Upper lobe of left lung (tissue), 6 donors: ENCODE measurements at regions not wholly inside any gene's neighbourhood (a gene's known extent, or its start where the extent isn't known, plus 50 kb on each side); places are given as distances from the start of the nearest gene placed in this dataset.
"Not testable (repeated sequence)": the region's sequence is repeated elsewhere in the genome, so short reads cannot be mapped to it uniquely, and the experiment has no call there.

Experiments used
- ATAC-seq, 2 donors: fragments of 200-7000 bp; cut with Tn5 transposase; one replicate each; pipeline ENCODE4 v1.9.1; 2022; ENCODE audit warnings: mild to moderate bottlenecking in 2 of 2, moderate library complexity in 2 of 2; ENCODE audit not compliant: low FRiP score in 2 of 2
- DNase-seq, 2 donors: peaks; one replicate each; pipeline ENCODE4 v3.0.0-alpha.2; 2019 to 2020
- H3K27ac ChIP-seq, 4 donors: fragments of 200-600 bp; sonication (generic); one replicate each; pipeline ENCODE4 v1.5.1; 2016 to 2019
- H3K27me3 ChIP-seq, 4 donors: fragments of 200-600 bp; sonication (generic); one replicate each; pipeline ENCODE4 v1.5.1; 2017 to 2019
- H3K36me3 ChIP-seq, 4 donors: fragments of 200-600 bp; sonication (generic); one replicate each; pipeline ENCODE4 v1.5.1; 2016 to 2019
- H3K4me1 ChIP-seq, 4 donors: fragments of 200-600 bp; sonication (generic); one replicate each; pipeline ENCODE4 v1.5.1; 2018 to 2019
- H3K4me3 ChIP-seq, 4 donors: fragments of 200-600 bp; sonication (generic); one replicate each; pipeline ENCODE4 v1.5.1; 2017 to 2019; ENCODE audit warnings: mild to moderate bottlenecking in 2 of 4, moderate library complexity in 1 of 4
- H3K9me3 ChIP-seq, 4 donors: fragments of 200-600 bp; sonication (generic); one replicate each; pipeline ENCODE4 v1.5.1; 2018 to 2019
- EP300 ChIP-seq, 4 donors: sonication (generic); formaldehyde crosslinking; IDR thresholded peaks; one replicate each; pipeline ENCODE4 v1.5.1; 2017; ENCODE audit warnings: antibody characterized with exemption in 4 of 4, control low read depth in 2 of 4
- POLR2A ChIP-seq, 4 donors: fragments of 450-650 bp; IDR thresholded peaks; one replicate each; pipeline ENCODE4 v1.5.1; 2016 to 2017; ENCODE audit warnings: antibody characterized with exemption in 4 of 4, mild to moderate bottlenecking in 2 of 4
- POLR2AphosphoS5 ChIP-seq, 2 donors: sonication (generic); formaldehyde crosslinking; IDR thresholded peaks; one replicate each; pipeline ENCODE4 v1.5.1; 2017; ENCODE audit warnings: antibody characterized with exemption in 2 of 2
- WGBS, 2 donors: methylation state at CpG; one replicate each; pipeline ENCODE4 v1.1.5; 2017 to 2018; 5-methylcytosine and 5-hydroxymethylcytosine counted together
- TF ChIP-seq, protein P1 (sequence below), 6 experiments: fragments of 450-650 bp in 4 of 6; fragments of 200-600 bp in 2 of 6; sonication (generic) in 2 of 6; IDR thresholded peaks; one replicate each; pipeline ENCODE4 v1.5.1; 2016 to 2019; ENCODE audit warnings: antibody characterized with exemption in 6 of 6
- donor health status: DM: no; HTN: no; CAD: no; lungs with moderate emphysema.
- donor health status: DM: no; HTN: yes; CAD: no; lungs with severe emphysema.

DNA sequence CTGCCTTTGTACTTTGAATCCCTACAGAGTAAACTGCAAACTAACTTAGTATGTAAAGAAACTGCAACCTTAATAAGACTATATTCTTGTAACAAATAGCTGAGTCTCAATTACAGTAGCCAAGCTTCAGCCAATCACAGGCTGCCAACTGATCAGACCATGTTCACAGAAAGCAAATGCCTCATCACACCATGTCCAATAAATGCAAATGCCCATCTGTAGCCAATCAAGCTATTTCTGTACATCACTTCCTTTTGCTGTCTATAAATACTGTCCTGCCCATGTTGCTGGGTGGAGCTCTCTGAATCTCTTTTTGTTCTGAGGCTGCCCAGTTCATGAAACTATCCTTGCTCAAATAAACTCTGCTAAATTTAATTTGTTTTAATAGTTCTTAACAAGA is 531.7 kb upstream of the TOM1L1 start:
- Histone ChIP-seq H3K27ac (no peak overlapping the region), H3K36me3 (no peaks in the 10 kb centered on the region), H3K27me3 (no peaks in the 10 kb centered on the region), H3K9me3 (no peaks in the 10 kb centered on the region), H3K4me1 (no peaks in the 10 kb centered on the region), H3K4me3 (no peak overlapping the region)
- no peak for ATAC-seq
- no peak for DNase-seq
- no peak for TF ChIP-seq POLR2AphosphoS5 (IDR thresholded peaks at IDR 0.05)
- no peak for TF ChIP-seq POLR2A (IDR thresholded peaks at IDR 0.05)
- TF ChIP-seq, protein P1, sequence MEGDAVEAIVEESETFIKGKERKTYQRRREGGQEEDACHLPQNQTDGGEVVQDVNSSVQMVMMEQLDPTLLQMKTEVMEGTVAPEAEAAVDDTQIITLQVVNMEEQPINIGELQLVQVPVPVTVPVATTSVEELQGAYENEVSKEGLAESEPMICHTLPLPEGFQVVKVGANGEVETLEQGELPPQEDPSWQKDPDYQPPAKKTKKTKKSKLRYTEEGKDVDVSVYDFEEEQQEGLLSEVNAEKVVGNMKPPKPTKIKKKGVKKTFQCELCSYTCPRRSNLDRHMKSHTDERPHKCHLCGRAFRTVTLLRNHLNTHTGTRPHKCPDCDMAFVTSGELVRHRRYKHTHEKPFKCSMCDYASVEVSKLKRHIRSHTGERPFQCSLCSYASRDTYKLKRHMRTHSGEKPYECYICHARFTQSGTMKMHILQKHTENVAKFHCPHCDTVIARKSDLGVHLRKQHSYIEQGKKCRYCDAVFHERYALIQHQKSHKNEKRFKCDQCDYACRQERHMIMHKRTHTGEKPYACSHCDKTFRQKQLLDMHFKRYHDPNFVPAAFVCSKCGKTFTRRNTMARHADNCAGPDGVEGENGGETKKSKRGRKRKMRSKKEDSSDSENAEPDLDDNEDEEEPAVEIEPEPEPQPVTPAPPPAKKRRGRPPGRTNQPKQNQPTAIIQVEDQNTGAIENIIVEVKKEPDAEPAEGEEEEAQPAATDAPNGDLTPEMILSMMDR (IDR thresholded peaks at IDR 0.05): no peak
- TF ChIP-seq EP300 (IDR thresholded peaks at IDR 0.05): no peak

DNA sequence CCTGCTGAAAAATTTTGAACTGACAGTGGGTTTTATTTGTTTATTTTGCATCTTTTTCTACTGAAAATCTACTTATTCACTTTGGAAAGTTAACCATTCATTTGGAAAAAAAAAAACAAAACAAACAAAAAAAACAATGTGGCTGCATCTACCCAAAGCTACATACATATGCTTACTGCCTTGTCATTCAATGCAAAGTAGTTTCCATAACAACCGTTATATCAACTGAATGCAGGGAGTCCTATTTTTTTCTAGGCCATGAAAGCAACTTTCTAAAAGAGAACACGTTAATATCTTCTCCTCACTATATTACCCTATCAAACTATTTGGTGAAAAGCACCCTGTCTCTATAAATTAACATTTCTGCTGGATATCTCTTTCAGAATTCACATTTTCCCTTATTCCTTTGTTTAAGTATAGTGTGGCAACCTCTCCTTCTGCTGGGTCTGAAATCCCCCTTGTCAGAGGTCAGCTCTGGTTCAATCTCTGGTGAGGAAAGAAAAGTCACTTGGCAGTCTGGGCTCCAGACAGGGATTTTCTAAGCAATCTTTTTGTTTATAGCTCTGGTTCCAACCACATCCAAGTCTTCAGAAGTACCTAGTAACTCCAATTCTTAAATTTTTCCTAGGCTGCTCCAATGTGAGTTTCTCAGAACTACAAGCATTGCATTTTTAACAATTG is 528.4 kb upstream of the TOM1L1 start:
- no peaks in the 10 kb centered on the region for H3K4me1 ChIP-seq
- no peak overlapping the region for H3K4me3 ChIP-seq
- H3K36me3 ChIP-seq: no peaks in the 10 kb centered on the region
- no peak for ATAC-seq
- TF ChIP-seq, protein P1 (IDR thresholded peaks at IDR 0.05): no peak
- TF ChIP-seq POLR2A (IDR thresholded peaks at IDR 0.05) (no peak), POLR2AphosphoS5 (IDR thresholded peaks at IDR 0.05) (no peak), EP300 (IDR thresholded peaks at IDR 0.05) (no peak)
- H3K9me3 ChIP-seq: no peaks in the 10 kb centered on the region
- 47 to 62% methylated on average over 2 of the region's 2 CpGs for WGBS, 2 donors
- H3K27me3 ChIP-seq: no peaks in the 10 kb centered on the region
- DNase-seq: no peak
- H3K27ac ChIP-seq: no peak overlapping the region

DNA sequence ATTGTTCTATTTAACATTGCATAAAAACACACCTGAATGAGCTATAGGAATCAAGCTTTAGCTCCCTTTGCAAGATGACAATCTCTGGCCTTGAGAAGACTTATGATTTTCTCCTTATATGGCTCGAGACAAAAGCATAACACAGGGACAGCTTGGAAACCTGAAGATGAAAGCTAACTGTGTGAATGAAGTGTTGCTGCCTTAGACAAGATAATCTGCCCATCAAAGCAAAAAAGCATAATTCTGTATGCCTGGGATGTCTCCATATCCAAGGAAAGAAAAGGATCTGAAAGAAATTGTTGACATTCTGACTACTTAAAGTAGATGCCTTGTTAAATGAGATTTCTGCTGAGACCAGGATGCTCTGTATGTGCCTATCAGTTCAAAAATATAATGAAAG is 526.7 kb upstream of the TOM1L1 start:
- no peak overlapping the region for H3K27ac ChIP-seq
- no peaks in the 10 kb centered on the region for H3K27me3 ChIP-seq
- no peaks in the 10 kb centered on the region for H3K36me3 ChIP-seq
- TF ChIP-seq POLR2A (IDR thresholded peaks at IDR 0.05) (no peak), EP300 (IDR thresholded peaks at IDR 0.05) (no peak)
- H3K4me3 ChIP-seq: no peak overlapping the region
- DNase-seq (no peak), ATAC-seq (no peak)
- no peaks in the 10 kb centered on the region for H3K4me1 ChIP-seq
- WGBS, 2 donors: 27 to 30% methylated on average over 1 of the region's 1 CpG
- H3K9me3 ChIP-seq: no peaks in the 10 kb centered on the region

DNA sequence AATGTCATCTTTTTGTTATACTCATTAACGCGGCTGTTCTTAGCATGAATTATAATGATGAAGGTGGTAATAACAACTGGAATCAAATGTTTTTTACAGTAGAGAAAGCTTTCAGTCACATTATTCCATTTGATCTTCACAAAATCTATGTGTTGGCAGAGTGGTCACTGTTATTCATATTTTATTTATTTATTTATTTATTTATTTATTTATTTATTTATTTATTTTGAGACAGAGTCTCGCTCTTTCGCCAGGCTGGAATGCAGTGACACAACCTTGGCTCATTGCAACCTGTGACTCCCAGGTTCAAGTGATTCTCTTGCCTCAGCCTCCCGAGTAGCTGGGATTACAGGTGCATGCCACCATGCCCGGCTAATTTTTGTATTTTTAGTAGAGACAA is 524.2 kb upstream of the TOM1L1 start:
- not testable (repeated sequence) for DNase-seq, H3K4me3 ChIP-seq, H3K27me3 ChIP-seq, ATAC-seq, H3K27ac ChIP-seq, H3K9me3 ChIP-seq, H3K4me1 ChIP-seq, H3K36me3 ChIP-seq
- 95 to 97% methylated on average over 6 of the region's 6 CpGs for WGBS, 2 donors

DNA sequence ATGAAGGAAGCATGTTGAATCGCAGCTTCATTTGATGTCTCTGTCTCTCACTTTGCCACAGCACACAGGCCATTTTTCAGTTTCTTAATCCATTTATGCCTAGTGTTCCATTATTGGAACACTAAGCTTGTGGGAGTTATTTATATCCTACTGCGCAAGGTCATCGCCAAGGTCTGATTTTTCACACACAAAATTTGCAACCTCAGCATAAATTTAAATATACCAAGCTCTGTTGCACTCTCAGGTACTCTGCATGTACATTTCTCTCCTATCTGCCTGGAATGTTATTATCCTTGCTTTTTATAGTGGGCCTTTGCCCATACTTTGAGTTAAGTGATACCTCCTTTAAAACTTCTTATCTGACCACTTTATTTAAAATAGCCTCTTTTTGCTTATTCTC is 519.2 kb upstream of the TOM1L1 start:
- Histone ChIP-seq H3K36me3 (no peaks in the 10 kb centered on the region), H3K27ac (no peak overlapping the region), H3K27me3 (no peaks in the 10 kb centered on the region), H3K4me1 (no peaks in the 10 kb centered on the region), H3K9me3 (no peaks in the 10 kb centered on the region), H3K4me3 (no peak overlapping the region)
- 95 to 96% methylated on average over 3 of the region's 3 CpGs for WGBS, 2 donors
- ATAC-seq (no peak), DNase-seq (no peak)
- TF ChIP-seq, protein P1 (IDR thresholded peaks at IDR 0.05): no peak
- no peak for TF ChIP-seq POLR2AphosphoS5 (IDR thresholded peaks at IDR 0.05)
- TF ChIP-seq EP300 (IDR thresholded peaks at IDR 0.05): no peak
- TF ChIP-seq POLR2A (IDR thresholded peaks at IDR 0.05): no peak

DNA sequence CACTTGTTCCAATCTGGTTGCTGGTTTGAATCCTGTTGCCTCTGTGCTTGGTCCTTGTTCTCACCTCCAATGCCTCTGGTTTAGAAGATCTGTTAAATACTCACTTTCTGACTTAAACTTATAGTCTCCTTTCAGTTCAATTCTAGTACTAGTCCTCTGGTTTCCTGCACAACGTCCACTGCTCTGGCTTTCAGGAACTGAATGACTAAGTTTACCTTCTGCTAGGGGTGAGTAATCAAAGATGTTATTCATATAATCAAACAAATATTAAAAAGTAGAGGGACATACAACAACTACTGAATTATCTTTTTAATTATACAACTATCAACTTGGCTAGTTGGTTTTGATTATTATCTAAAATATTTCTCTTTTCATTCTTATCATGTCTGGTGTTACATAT is 496.4 kb upstream of the TOM1L1 start:
- Histone ChIP-seq H3K9me3 (no peaks in the 10 kb centered on the region), H3K36me3 (no peaks in the 10 kb centered on the region), H3K4me1 (no peaks in the 10 kb centered on the region), H3K27me3 (no peaks in the 10 kb centered on the region), H3K27ac (no peak overlapping the region), H3K4me3 (no peak overlapping the region)
- WGBS, 2 donors: 47 to 64% methylated on average over 1 of the region's 1 CpG
- ATAC-seq: no peak
- DNase-seq: no peak
- TF ChIP-seq EP300 (IDR thresholded peaks at IDR 0.05) (no peak), POLR2AphosphoS5 (IDR thresholded peaks at IDR 0.05) (no peak), POLR2A (IDR thresholded peaks at IDR 0.05) (no peak)
- TF ChIP-seq, protein P1 (IDR thresholded peaks at IDR 0.05): no peak
